Activated T-cell treated with anti-CD3 and anti-CD28 coated beads, Interleukin-2, amount 50 U/mL, for 4 hours (primary cell): ENCODE measurements at regions not wholly inside any gene's neighbourhood (a gene's known extent, or its start where the extent isn't known, plus 50 kb on each side); places are given as distances from the start of the nearest gene placed in this dataset.

ENCODE experiments used
- ATAC-seq, 2 donors: fragments of 200-7000 bp; cut with Tn5 transposase; one replicate each; pipeline ENCODE4 v1.10.0; 2021
- DNase-seq: peaks from one replicate; pipeline ENCODE4 v3.0.0-alpha.2; 2020
- H3K27me3 Mint-ChIP-seq: one replicate; pipeline ENCODE4 v1.8.0; 2021; ENCODE audit warnings: low read depth, mixed read lengths
- H3K36me3 Mint-ChIP-seq: one replicate; pipeline ENCODE4 v1.8.0; 2022; ENCODE audit warnings: mixed read lengths; ENCODE audit not compliant: insufficient read depth
- H3K4me1 Mint-ChIP-seq: one replicate; pipeline ENCODE4 v1.8.0; 2021; ENCODE audit warnings: low read depth, mixed read lengths
- H3K4me3 Mint-ChIP-seq: one replicate; pipeline ENCODE4 v1.8.0; 2021; ENCODE audit warnings: mild to moderate bottlenecking, moderate library complexity, mixed read lengths
- H3K9me3 Mint-ChIP-seq: one replicate; pipeline ENCODE4 v1.8.0; 2021; ENCODE audit warnings: mixed read lengths

DNA sequence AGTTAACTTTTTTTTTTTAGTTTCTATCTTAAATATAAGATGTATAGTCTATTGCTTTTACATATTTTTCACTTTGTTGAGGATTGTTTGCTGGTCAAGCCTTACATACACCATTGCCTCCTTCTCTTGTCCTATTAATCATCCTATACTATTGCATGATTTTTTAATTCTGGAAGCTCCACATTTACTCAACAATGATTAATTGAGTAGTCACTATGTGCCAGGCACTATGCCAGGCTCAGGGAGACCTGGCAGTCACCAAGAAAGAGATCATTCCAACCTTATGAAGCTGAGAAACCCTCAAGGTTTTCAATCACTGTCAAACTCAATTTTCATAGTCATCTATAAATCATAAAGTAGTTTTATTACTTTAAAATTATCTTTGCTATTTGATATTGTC lies 626.2 kb downstream of the IGSF11 start:
- ATAC-seq (no peak), DNase-seq (no peak)
- Mint-ChIP-seq H3K36me3 (no peaks in the 10 kb centered on the region), H3K4me3 (no peak overlapping the region), H3K9me3 (peaks cover 15% of the 10 kb centered on the region), H3K4me1 (no peaks in the 10 kb centered on the region), H3K27me3 (no peaks in the 10 kb centered on the region)

GRCh38 chr3:118412503-118412902 lies 622.1 kb downstream of the IGSF11 start:
- no peaks in the 10 kb centered on the region for H3K27me3 Mint-ChIP-seq
- H3K4me3 Mint-ChIP-seq: no peak overlapping the region
- no peaks in the 10 kb centered on the region for H3K4me1 Mint-ChIP-seq
- H3K9me3 Mint-ChIP-seq: peaks cover 21% of the 10 kb centered on the region
- no peaks in the 10 kb centered on the region for H3K36me3 Mint-ChIP-seq
- no peak for DNase-seq
- no peak for ATAC-seq

GRCh38 chr3:118425272-118425837 lies 609.3 kb downstream of the IGSF11 start:
- ATAC-seq (no peak), DNase-seq (no peak)
- H3K4me1 Mint-ChIP-seq: no peaks in the 10 kb centered on the region
- no peaks in the 10 kb centered on the region for H3K36me3 Mint-ChIP-seq
- no peak overlapping the region for H3K4me3 Mint-ChIP-seq
- peaks cover 11% of the 10 kb centered on the region for H3K9me3 Mint-ChIP-seq
- no peaks in the 10 kb centered on the region for H3K27me3 Mint-ChIP-seq

- Mint-ChIP-seq H3K27me3 (no peaks in the 10 kb centered on the region), H3K4me3 (no peak overlapping the region), H3K4me1 (no peaks in the 10 kb centered on the region), H3K36me3 (no peaks in the 10 kb centered on the region), H3K9me3 (no peaks in the 10 kb centered on the region)
- DNase-seq (no peak), ATAC-seq (no peak)
Measured at GRCh38 chr3:118433825-118434224, 600.8 kb downstream of the IGSF11 start.

DNA sequence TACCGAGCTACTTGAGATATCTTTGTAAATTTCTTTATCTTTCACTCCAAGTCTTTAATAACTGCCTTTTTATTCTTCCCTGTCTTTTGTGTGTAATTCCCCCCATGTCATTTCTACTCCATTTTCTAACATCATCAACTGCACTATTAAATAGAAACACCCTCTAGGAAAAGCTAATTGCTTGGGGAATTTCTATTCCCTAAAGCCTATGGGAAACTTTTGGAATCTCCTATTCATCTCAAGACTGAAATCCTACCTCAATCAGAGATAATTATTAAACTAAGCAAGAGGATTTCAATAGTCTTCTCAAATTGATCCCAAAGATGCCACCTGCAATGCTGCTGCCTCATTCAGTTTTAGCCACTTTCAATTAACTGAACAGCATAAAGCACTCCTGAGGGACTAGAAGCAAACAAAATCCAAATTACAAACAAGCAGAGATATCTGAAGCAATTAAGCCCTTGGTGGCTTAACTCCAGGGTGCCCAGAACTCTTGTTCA lies 598.7 kb downstream of the IGSF11 start:
- H3K27me3 Mint-ChIP-seq: no peaks in the 10 kb centered on the region
- ATAC-seq (no peak), DNase-seq (no peak)
- no peaks in the 10 kb centered on the region for H3K36me3 Mint-ChIP-seq
- H3K9me3 Mint-ChIP-seq: no peaks in the 10 kb centered on the region
- H3K4me1 Mint-ChIP-seq: no peaks in the 10 kb centered on the region
- no peak overlapping the region for H3K4me3 Mint-ChIP-seq

DNA sequence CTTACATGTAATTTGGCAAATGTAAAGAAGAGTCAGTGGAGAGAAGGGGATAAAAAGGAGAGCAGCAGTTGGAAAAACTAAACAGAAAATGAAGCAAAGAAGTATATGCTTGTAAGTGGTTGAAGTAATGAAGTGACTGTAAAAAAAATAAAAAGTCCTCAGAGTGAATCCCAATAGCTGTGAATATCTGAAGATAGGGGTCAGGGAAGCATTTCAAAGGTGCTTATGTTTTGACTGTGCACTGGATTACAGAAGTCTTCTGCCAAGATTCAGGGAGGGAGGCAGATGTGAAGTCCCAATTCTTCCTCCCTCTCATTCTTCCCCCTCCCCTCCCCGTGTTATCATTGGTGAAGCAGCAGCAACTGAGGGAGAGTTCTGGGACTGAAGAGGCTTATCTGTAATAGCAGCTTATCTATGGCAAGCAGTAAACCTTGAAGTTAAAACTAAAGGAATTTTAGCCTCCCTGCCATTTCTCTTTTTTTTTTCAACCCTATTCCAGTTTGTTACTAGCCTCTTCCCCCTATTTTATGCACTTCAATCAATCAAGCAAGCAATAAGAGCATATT lies 597.9 kb downstream of the IGSF11 start:
- Mint-ChIP-seq H3K4me3 (no peak overlapping the region), H3K9me3 (no peaks in the 10 kb centered on the region), H3K4me1 (no peaks in the 10 kb centered on the region), H3K36me3 (no peaks in the 10 kb centered on the region), H3K27me3 (no peaks in the 10 kb centered on the region)
- DNase-seq (no peak), ATAC-seq (no peak)

GRCh38 chr3:118445036-118445435 lies 589.6 kb downstream of the IGSF11 start:
- H3K9me3 Mint-ChIP-seq: peaks cover 5% of the 10 kb centered on the region
- H3K4me1 Mint-ChIP-seq: no peaks in the 10 kb centered on the region
- no peaks in the 10 kb centered on the region for H3K27me3 Mint-ChIP-seq
- H3K4me3 Mint-ChIP-seq: no peak overlapping the region
- no peaks in the 10 kb centered on the region for H3K36me3 Mint-ChIP-seq
- DNase-seq (no peak), ATAC-seq (no peak)

DNA sequence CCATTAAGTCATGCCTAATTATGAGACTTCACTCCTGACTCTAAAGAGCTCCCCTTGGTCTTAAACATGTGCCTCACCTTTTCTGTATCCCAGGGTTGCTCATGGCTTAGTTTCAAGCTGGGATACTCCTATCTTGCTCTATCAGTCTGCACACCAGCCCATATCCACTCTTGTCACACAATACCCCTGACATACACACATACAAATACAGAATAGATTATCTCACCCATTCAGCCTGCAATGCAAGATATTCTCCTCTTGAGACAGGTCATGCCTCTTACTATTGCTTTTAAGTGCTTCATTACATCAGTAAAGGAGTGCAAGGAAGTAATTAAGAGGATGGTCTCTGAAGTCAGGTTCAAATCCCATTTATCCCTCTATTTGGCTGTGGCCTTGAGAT lies 587.3 kb downstream of the IGSF11 start:
- Mint-ChIP-seq H3K36me3 (no peaks in the 10 kb centered on the region), H3K4me3 (no peak overlapping the region), H3K27me3 (no peaks in the 10 kb centered on the region), H3K4me1 (no peaks in the 10 kb centered on the region), H3K9me3 (peaks cover 15% of the 10 kb centered on the region)
- ATAC-seq (no peak), DNase-seq (no peak)

DNA sequence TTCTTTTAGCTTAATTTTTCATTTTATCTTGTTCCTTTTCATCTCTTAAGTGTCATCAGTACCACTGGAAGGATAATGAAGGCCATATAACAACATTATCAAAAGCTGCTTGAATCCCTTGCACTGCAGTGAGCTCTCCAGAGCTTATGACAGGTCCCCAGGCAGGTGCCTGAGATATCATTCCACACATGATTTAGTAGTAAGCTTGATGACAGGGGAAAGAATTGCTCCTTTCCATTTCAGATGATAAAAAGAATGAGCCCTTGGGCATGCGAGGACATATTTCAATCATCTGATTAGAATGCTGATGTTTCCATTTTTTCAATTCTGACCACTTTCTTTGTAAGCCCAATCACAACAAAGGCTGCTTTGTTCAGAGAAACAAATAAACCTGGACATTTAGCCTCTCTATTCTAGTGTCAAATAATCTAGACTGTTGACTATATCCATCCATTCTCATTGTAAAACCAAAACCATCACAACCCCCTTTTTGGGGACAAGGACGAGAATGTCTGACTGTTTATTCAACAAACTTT lies 567.8 kb downstream of the IGSF11 start:
- Mint-ChIP-seq H3K36me3 (no peaks in the 10 kb centered on the region), H3K4me1 (no peaks in the 10 kb centered on the region), H3K9me3 (peaks cover 5% of the 10 kb centered on the region), H3K4me3 (no peak overlapping the region), H3K27me3 (no peaks in the 10 kb centered on the region)
- DNase-seq: no peak
- ATAC-seq: no peak

GRCh38 chr3:118468801-118469200 lies 565.8 kb downstream of the IGSF11 start:
- H3K36me3 Mint-ChIP-seq: no peaks in the 10 kb centered on the region
- no peak overlapping the region for H3K4me3 Mint-ChIP-seq
- no peaks in the 10 kb centered on the region for H3K27me3 Mint-ChIP-seq
- H3K4me1 Mint-ChIP-seq: no peaks in the 10 kb centered on the region
- ATAC-seq (no peak), DNase-seq (no peak)
- H3K9me3 Mint-ChIP-seq: peaks cover 12% of the 10 kb centered on the region

DNA sequence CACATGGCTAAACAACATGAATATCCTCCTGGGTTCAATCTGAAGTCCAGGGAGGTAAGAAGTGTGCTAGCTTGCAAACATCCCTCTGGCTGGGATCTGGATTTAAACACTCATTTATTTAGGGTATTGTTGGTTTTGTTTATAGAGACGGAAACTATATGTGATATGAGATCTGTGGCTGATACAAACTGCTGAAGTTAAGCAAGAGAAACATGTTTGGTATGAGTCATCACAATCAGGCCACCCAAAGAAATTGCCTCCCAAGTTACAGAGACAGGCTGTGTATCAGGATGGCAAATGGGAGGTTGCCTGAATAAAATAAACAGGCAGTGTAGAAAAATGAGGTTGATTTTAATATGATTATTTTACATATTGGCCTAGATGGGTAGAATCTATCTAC lies 562.1 kb downstream of the IGSF11 start:
- no peak for ATAC-seq
- Mint-ChIP-seq H3K4me1 (no peaks in the 10 kb centered on the region), H3K9me3 (peaks cover 13% of the 10 kb centered on the region), H3K36me3 (no peaks in the 10 kb centered on the region), H3K27me3 (no peaks in the 10 kb centered on the region), H3K4me3 (no peak overlapping the region)
- DNase-seq: no peak

DNA sequence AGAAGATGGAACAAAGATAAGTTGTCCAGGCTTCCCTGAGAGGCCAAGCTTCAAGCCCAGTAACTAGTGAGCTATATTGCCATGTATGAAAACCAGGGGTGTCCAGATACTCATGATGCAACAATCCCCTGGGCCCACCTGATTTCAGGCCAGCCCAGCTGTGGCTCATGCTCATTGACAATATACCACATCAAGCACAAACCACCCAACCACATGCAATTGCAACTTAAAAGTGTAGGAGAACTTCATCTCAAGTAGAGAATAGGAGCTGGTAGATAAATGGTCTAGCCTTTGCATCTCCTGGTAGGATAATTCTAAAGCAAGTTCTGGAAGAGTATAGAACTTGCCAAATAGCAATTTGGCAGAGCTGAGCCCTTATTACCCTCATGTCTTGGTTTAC lies 561.3 kb downstream of the IGSF11 start:
- Mint-ChIP-seq H3K27me3 (no peaks in the 10 kb centered on the region), H3K4me3 (no peak overlapping the region), H3K9me3 (peaks cover 13% of the 10 kb centered on the region), H3K36me3 (no peaks in the 10 kb centered on the region), H3K4me1 (no peaks in the 10 kb centered on the region)
- ATAC-seq (no peak), DNase-seq (no peak)

- peaks cover 13% of the 10 kb centered on the region for H3K9me3 Mint-ChIP-seq
- no peaks in the 10 kb centered on the region for H3K36me3 Mint-ChIP-seq
- no peak overlapping the region for H3K4me3 Mint-ChIP-seq
- H3K27me3 Mint-ChIP-seq: no peaks in the 10 kb centered on the region
- no peaks in the 10 kb centered on the region for H3K4me1 Mint-ChIP-seq
- DNase-seq (no peak), ATAC-seq (no peak)
Measured at GRCh38 chr3:118476885-118477618, 557.6 kb downstream of the IGSF11 start.

- Mint-ChIP-seq H3K4me1 (no peaks in the 10 kb centered on the region), H3K36me3 (no peaks in the 10 kb centered on the region), H3K9me3 (peaks cover 12% of the 10 kb centered on the region), H3K4me3 (no peak overlapping the region), H3K27me3 (no peaks in the 10 kb centered on the region)
- no peak for ATAC-seq
- DNase-seq: no peak
Measured at GRCh38 chr3:118477768-118478167, 556.9 kb downstream of the IGSF11 start.
